ENCODE measurements at regions not wholly inside any gene's neighbourhood (a gene's known extent, or its start where the extent isn't known, plus 50 kb on each side); places are given as distances from the start of the nearest gene placed in this dataset.

DNA sequence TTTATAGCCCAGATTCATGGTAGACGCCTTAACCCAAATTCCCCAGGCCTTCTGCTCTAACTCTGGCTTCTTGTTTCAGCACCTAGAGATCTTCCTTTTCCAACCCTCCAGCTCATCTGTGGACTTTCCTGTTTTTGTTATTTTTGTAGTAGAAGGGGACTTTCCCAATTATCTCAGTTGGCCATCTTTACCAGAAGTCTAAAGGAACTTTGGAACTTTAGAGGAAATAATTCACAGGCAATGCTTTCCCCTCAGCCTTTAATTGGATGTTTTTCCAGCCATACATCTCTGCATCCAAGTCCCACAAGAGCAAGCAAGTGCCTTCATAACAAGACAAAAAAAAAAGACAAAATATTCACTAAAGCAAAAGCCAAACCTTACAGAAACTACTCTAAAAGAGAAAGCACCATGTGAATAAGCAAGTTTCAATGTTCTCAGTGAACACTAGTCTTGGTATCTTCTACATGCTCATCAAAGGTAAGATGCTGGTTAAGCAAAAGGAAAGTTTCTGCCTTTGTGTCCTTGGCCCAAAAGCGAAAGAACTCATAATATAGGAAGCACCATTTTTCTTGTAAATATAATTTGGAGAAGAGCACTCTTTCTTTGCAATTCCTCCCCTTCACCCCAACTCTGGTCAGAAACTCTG, 377.3 kb downstream of the SETD4 start:
- no peak for DNase-seq

DNA sequence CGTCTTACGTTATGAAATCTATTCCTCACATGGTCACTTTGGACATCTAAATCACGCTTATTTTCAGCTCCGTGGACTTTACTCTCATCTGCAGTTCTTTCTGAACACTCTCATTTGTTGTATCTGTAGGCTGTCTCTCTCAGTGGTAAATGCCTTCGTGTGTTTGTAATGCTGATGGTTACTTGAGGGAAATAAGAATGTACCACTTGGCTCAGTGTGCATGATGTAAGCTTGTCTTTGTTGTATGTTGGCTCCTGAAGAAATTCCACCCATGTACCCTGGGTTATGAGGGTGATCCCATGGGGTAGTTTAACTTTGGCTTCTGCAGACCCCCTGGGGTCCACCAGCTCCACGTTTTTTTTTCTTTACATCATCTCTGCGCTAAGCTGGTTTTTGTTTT, 378.4 kb downstream of the SETD4 start:
- DNase-seq = no peak

DNA sequence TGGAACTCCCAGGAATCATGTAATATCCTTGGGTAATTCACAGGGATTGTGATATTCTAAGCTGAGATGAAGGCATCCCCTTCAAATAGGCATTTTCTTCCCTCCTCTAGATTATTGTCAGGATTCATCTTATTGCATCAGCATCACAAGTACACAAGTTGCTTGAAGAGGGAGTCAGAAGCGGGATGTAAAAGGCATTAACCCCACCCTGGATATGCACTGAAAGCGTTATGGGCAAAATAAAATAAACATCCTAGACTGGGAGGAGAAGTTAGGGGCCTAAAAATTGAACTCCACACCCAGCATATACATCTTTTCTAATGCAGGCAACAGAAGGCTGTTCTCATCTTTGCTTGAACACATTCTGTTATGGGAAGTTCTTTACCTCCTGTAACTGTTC, 381.2 kb downstream of the SETD4 start:
- no peak for DNase-seq

- DNase-seq = no peak
Observed at GRCh38 chr21:35678393-35678792, 381.9 kb downstream of the SETD4 start.

- DNase-seq = no peak
Observed at GRCh38 chr21:35677298-35677841, 383.0 kb downstream of the SETD4 start.

GRCh38 chr21:35674895-35675470, 385.3 kb downstream of the SETD4 start:
- no peak for DNase-seq

- DNase-seq = no peak
Observed at GRCh38 chr21:35674091-35674671, 386.1 kb downstream of the SETD4 start.

GRCh38 chr21:35672313-35672712, 388.0 kb downstream of the SETD4 start:
- DNase-seq = no peak

GRCh38 chr21:35664683-35665082, 395.6 kb downstream of the SETD4 start:
- DNase-seq = no peak

DNA sequence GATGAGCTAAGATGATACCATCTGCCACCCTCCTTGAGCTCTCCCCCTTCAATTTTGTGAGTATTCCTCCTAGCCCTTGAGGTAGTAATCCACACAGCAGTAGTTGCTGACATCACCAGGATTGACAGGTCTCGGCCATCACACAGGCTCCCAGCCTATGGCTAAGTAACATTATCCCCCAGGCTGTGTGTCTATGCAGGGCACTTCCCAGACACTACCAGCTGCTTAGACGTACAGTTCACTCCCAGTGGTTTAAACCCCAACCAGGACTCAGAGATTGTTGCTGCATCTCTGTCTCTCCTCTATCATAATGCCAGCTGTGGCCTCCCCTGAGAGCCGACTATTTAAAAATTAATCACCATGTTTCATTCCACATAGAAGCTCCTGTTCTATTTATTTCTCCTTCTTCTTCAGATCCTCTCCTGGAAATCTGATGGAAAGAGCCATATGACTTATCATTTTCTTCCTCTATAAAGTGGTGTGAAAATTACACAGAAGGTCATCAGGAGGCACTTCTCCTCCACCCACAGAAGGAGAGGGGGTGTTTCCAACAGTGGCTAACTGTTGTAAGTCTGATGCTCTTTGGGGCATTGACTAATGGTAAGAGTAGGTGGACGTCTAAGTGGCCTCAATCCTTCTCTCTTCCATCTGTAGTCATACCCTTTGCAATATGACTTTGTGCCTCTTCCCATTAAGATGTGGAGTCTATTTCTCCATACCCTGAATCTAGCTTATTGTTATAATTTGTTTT, 396.3 kb downstream of the SETD4 start:
- DNase-seq = no peak

GRCh38 chr21:35658242-35658641, 402.1 kb downstream of the SETD4 start:
- DNase-seq = peak; percentile 14

GRCh38 chr21:35652872-35653271, 407.5 kb downstream of the SETD4 start:
- no peak for DNase-seq

DNA sequence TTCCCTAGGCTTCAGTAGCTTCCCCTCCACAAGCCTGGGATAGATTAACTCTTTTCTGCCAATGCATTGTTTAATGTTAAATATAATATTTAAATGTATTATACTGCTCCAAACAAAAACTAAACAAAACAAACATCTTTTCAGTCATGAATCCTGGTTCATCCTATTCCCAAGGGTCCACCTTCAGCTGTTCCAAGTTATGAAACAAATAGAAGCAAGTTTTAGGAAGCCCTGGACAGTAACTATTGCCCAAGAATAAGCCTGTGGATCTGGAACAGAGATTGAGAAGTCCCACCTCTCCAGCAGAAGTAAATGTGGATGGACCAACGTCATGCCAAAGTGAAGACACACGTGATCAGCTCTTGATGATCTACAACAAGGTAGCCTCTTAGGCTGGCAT, 408.1 kb downstream of the SETD4 start:
- DNase-seq = no peak

GRCh38 chr21:35651196-35651595, 409.1 kb downstream of the SETD4 start:
- no peak for DNase-seq

GRCh38 chr21:35649186-35649585, 411.1 kb downstream of the SETD4 start:
- peak; percentile 9 for DNase-seq

- DNase-seq = no peak
Observed at GRCh38 chr21:35648512-35648911, 411.8 kb downstream of the SETD4 start.

GRCh38 chr21:35646606-35647005, 413.7 kb downstream of the SETD4 start:
- DNase-seq = no peak

DNA sequence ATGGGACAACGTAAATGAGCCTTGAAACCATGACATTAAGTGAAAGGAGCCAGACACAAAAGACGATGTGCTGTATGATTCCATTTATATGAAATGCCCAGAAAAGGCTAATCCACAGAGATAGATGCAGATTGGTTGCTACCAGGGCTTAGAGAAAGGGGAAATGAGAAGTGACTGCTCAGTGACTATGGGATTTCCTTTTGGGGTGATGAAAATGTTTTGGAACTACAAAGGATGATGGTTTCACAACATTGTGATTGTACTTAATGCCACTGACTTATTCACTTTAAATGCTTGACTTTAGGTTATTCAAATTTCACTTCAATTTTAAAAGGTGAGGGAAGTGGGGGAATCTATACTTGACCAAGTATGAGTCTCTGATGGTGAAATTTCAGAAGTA, 414.3 kb downstream of the SETD4 start:
- no peak for DNase-seq

GRCh38 chr21:35644523-35644922, 415.8 kb downstream of the SETD4 start:
- DNase-seq = no peak

DNA sequence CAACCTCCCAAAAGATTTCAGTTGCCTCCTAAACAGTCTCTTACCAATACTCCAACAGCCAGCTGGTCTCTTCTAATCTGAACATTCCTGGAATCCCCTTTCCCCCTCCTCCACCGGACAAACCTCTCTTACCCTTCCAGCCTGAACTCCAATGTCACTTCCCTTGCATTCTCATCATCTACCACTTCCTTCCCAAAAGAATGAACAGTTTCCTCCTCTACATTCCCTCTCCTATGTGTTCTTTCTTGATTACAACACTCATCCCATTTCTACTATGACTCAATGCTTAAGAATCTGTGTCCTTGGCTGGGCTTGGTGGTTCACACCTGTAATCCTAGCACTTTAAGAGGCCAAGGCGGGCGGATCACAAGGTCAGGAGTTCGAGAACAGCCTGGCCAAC, 417.1 kb downstream of the SETD4 start:
- DNase-seq = no peak

DNA sequence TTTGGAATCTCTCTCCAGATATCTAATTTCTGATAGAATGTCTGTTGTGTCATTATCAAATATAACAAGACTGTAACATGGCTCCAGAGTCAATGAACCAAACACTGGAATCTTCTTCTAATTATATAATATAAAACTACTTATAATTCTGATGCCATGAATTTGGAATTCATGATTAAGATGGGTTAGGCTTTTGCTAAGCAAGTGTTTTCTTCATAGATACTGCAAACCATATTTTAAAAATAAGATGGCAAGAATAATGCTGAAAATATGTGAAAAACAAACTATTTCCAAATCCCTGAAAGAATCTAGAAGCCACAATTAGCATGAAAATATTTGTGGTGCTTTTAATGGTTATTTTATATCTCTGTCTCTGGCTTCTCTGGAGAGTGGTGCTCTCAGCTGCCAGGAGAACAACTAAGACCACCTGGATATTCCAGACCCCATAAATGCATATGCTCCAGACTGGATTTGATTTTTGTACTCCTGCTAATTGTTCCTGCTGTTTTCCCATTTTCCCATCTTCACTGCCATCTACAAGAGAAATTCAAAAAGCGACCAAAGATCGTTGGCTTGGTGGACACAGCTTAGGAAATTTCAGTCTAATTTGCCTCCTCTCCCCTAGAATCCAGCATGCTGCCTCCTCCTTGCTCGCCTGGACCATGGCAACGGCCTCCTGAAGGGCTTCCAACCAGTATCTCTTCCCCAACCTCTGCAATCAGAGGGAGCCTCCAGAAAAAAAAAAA, 418.9 kb downstream of the SETD4 start:
- peak; percentile 28 for DNase-seq

- no peak for DNase-seq
Observed at GRCh38 chr21:35637431-35637830, 422.9 kb downstream of the SETD4 start.

GRCh38 chr21:35635994-35636393, 424.3 kb downstream of the SETD4 start:
- DNase-seq = no peak

Data from amniotic stem cell (primary cell).